HCT116 (cell line): ENCODE measurements at regions not wholly inside any gene's neighbourhood (a gene's known extent, or its start where the extent isn't known, plus 50 kb on each side); places are given as distances from the start of the nearest gene placed in this dataset.

Source experiments
- CBX3 ChIP-seq: IDR thresholded peaks from 2 replicates; pipeline ENCODE4 v1.6.1; 2012; ENCODE audit warnings: low read depth
- EGR1 ChIP-seq: IDR thresholded peaks from 2 replicates; pipeline ENCODE4 v1.6.1; 2012; ENCODE audit warnings: low read depth
- RAD21 ChIP-seq: IDR thresholded peaks from 2 replicates; pipeline ENCODE4 v1.6.1; 2012; ENCODE audit warnings: low read depth, mild to moderate bottlenecking
- TF ChIP-seq, protein P1 (sequence below), 3 experiments: fragments of 200-600 bp in 1 of 3; sonication (generic) in 1 of 3; IDR thresholded peaks in 2 of 3; conservative IDR thresholded peaks in 1 of 3; 2 replicates each; pipeline ENCODE4 v1.5.1; 2012 to 2017; ENCODE audit warnings: low read depth in 2 of 3, low read length in 2 of 3, antibody characterized with exemption in 1 of 3, borderline replicate concordance in 1 of 3, control low read depth in 1 of 3, mild to moderate bottlenecking in 1 of 3, mixed read lengths in 1 of 3, mixed run types in 1 of 3, moderate library complexity in 1 of 3; ENCODE audit not compliant: insufficient read depth in 1 of 3

DNA sequence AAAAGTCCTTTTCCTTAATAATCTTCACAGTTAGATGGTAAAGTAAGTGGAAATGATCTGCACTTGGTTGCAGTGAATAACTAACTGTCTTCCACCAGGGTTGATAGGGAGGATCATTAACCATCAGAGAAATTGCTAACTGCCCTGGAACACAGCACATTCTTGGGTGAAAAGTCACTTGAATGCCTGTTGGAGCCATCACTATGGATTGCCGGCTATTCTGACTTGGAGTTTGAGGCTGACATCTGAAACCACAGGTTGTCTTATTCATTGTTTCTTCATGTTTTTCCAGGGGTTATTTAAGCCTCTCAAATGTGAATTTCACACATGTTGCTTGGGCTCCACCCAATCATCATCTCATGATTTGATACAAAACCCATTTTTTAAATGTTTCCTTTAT, 901.4 kb downstream of the MCTP2 start:
- TF ChIP-seq, protein P1, sequence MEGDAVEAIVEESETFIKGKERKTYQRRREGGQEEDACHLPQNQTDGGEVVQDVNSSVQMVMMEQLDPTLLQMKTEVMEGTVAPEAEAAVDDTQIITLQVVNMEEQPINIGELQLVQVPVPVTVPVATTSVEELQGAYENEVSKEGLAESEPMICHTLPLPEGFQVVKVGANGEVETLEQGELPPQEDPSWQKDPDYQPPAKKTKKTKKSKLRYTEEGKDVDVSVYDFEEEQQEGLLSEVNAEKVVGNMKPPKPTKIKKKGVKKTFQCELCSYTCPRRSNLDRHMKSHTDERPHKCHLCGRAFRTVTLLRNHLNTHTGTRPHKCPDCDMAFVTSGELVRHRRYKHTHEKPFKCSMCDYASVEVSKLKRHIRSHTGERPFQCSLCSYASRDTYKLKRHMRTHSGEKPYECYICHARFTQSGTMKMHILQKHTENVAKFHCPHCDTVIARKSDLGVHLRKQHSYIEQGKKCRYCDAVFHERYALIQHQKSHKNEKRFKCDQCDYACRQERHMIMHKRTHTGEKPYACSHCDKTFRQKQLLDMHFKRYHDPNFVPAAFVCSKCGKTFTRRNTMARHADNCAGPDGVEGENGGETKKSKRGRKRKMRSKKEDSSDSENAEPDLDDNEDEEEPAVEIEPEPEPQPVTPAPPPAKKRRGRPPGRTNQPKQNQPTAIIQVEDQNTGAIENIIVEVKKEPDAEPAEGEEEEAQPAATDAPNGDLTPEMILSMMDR (IDR thresholded peaks at IDR 0.05 in 2 of 3, conservative IDR thresholded peaks at IDR 0.05 in 1 of 3; ENCODE audit: borderline replicate concordance in 1 of 3, insufficient read depth in 1 of 3, low read depth in 2 of 3, low read length in 2 of 3): no peak
- TF ChIP-seq EGR1: no peak
- no peak for TF ChIP-seq CBX3
- TF ChIP-seq RAD21: no peak
